ENCODE measurements at regions not wholly inside any gene's neighbourhood (a gene's known extent, or its start where the extent isn't known, plus 50 kb on each side); places are given as distances from the start of the nearest gene placed in this dataset.
"Not testable (repeated sequence)": the region's sequence is repeated elsewhere in the genome, so short reads cannot be mapped to it uniquely, and the experiment has no call there.

- no peak for DNase-seq (ENCODE audit: low spot score)
Observed at GRCh38 chr9:1554081-1555035, 460.8 kb upstream of the SMARCA2 start.

DNA sequence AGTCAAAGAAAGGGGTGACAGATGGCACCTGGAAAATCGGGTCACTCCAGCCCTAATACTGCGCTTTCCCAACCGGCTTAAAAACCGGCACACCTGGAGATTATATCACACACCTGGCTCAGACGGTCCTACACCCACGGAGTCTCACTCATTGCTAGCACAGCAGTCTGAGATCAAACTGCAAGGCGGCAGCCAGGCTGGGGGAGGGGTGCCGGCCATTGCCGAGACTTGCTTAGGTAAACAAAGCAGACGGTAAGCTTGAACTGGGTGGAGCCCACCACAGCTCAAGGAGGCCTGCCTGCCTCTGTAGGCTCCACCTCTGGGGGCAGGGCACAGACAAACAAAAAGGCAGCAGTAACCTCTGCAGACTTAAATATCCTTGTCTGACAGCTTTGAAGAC, 456.5 kb upstream of the SMARCA2 start:
- not testable (repeated sequence) for DNase-seq (ENCODE audit: low spot score)

GRCh38 chr9:1575939-1576338, 439.2 kb upstream of the SMARCA2 start:
- DNase-seq (ENCODE audit: low spot score) = no peak

- DNase-seq (ENCODE audit: low spot score) = no peak
Observed at GRCh38 chr9:1580215-1580614, 434.9 kb upstream of the SMARCA2 start.

DNA sequence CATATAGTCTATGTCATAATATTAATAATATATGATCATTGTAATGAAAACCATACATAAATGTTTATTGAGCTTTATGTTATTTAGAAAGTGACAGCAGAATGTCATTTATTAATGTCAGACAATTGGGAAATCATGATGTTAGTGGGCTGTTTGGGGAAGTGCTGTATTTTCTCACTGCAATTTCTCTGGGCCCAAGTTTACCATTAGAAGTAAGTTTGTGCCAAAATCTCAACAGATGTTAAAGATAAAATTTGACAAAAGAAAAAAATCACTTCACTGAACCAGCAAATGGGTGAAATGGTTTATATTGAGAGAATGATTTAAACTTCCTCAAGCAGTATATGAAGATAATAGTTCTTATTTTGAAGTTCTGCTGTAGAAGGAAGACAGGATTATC, 433.2 kb upstream of the SMARCA2 start:
- DNase-seq (ENCODE audit: low spot score) = no peak

DNA sequence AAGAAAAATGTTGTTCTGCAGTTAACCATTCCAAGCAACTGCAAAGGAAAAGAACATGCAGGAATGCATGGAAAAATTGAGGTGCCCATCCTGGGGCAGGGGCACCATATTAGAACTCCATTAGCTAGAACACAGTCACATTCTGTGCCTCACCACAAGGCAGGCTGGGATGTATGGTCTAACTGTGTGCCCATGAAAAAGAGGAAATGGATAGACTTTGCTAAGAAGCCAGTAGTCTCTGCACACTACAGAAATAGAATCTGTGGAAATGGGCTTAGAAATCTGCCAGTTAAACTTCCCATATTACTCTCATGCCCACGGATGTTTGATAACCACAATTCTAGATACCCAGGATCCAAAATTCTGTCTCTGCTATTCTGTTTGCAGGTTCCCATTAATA, 423.8 kb upstream of the SMARCA2 start:
- no peak for DNase-seq (ENCODE audit: low spot score)

DNA sequence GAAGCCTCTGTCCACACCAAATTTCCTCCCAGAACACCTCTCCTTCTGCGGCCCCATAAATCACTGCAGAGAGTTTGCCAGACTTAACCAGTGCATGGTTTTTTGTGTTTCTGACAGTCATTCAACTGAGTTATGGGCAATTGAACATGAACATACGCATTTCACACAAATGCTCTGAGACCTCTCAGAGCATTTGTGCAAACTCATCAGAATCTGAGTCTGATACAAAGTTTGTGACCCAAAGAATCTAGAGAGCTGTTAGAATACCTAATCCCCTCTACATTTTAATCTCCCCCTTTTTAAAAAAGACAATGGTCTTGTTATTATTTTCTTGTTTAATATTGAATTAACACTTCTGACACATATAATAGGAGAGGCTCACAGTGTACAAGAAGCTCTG, 416.9 kb upstream of the SMARCA2 start:
- no peak for DNase-seq (ENCODE audit: low spot score)

GRCh38 chr9:1599961-1600360, 415.2 kb upstream of the SMARCA2 start:
- DNase-seq (ENCODE audit: low spot score) = no peak

GRCh38 chr9:1604942-1605560, 410.1 kb upstream of the SMARCA2 start:
- no peak for DNase-seq (ENCODE audit: low spot score)

DNA sequence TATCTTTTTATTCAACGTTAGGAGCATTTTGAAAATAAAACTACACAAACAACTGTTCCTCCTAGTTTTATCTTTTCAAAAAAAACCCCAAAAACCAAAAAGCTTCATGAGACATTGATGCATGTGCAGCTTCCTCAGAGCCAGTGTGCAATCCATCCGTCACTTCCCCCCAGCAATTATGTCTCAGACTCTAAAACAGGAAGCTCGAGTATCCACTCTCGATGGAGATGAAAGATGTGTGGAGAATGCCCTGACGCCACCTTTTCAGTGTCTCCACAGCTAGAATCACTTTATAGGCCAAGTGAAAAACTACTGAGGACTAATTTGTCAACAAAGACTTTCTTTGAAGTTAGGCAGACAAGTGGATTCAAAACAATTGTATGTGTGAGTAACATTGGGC, 408.9 kb upstream of the SMARCA2 start:
- no peak for DNase-seq (ENCODE audit: low spot score)

DNA sequence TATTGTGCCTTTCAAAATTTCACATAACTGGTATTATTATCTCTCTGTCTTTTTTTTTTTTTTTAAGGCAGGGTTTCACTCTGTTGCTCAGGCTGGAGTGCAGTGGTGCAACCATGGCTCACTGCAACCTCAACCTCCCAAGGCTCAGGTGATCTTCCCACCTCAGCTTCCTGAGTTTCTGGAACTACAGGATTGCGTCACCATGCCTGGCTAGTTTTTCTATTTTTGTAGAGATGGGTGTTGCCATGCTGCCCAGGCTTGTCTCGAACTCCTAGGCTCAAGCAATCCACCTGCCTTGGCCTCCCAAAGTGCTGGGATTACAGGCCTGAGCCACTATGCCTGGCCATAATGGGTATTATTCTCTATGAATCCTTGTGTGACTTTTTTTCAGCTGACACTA, 402.3 kb upstream of the SMARCA2 start:
- no peak for DNase-seq (ENCODE audit: low spot score)

DNA sequence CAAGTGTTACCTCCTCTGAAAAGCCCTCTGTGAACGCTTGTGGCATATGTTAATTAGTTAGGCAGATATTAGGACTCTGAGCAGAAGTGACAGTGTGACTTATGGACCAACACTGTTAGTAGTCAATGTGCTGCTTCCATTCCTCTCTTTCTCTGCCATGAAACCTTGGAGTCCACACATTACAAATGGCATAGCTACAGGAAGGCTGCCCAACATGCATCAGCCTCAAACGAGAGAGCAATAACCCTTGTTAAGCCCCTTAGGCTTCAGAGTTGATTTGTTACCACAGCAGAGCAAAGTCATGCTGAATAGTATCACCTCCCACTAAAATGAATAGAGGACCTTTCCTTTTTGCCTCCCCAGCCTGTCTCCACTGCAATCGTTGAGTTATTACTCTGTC, 397.7 kb upstream of the SMARCA2 start:
- no peak for DNase-seq (ENCODE audit: low spot score)

GRCh38 chr9:1619915-1620710, 395.0 kb upstream of the SMARCA2 start:
- no peak for DNase-seq (ENCODE audit: low spot score)

- DNase-seq (ENCODE audit: low spot score) = no peak
Observed at GRCh38 chr9:1637401-1637800, 377.7 kb upstream of the SMARCA2 start.

DNA sequence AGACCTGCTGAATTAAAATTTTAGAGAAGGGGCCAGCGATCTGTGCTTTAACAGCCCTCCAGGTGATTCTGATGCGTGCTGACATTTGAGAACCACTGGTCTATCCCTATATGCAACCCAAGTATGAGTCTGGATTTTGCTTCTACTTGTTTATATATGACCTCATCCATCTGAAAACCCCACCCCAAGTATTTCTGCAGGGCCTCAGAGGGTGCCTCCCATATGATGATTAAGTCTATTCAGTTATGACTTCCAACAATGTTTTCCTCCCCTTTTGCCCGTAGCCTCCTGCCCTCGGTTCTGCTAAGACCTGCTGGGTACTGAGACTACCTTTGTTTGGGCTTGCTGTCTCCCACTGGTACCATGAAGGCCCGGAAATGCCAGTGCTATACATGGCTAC, 376.0 kb upstream of the SMARCA2 start:
- DNase-seq (ENCODE audit: low spot score) = no peak

DNA sequence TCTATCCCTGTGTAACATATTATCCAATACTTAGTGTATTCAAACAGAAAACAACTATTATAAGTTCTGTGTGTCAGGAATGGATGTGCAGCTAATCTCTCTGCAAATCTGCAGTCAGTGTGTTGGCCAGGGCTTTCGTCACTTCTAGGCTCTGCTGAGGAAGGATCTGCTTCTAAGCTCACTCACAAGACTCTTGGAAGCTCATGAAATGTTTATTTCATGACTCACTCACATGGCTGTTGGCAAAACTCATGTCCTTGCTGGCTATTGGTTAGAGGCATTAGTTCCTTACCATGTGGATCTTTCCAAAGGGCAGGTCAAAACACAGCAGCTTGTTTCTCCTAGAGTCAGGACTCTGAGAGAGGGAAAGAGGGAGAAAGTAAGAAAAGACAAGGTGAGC, 367.4 kb upstream of the SMARCA2 start:
- no peak for DNase-seq (ENCODE audit: low spot score)

DNA sequence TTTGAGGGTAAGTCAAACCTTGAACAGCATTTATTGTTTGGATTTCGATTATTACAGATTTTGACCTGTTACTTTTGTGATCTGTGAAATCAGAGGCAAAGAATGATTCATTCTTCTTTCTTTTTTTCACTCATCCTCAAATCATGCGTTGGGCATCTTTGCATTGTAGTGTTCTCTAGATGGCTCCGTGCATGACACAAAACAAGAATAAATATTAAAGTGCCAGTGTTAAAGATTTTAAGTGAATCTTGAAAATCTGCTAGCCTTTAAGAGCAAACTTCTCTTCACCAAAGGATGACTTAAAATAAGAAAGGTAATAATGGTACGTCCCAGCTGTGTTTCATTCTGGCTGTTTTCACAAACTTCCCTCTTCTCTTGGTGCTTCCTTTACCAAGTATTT, 361.9 kb upstream of the SMARCA2 start:
- no peak for DNase-seq (ENCODE audit: low spot score)

GRCh38 chr9:1658661-1659362, 356.3 kb upstream of the SMARCA2 start:
- no peak for DNase-seq (ENCODE audit: low spot score)

GRCh38 chr9:1659363-1659690, 355.8 kb upstream of the SMARCA2 start:
- DNase-seq (ENCODE audit: low spot score) = no peak

DNA sequence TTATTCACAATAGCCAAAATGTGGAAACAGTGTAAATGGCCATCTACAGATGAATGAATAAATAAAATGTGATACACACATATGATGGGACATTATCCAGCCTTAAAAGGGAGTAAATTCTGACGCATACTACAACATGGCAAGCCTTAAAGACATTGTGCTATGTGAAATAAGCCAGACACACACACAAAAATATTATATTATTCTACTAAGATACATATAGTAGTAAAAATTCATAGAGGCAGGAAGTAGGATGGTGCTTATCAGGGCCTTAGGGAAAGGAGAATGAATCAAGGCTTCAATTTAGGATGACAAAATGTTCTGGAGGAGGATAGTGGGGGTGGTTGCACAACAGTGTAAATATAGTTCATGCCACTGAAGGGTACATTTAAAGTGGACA, 346.7 kb upstream of the SMARCA2 start:
- no peak for DNase-seq (ENCODE audit: low spot score)

DNA sequence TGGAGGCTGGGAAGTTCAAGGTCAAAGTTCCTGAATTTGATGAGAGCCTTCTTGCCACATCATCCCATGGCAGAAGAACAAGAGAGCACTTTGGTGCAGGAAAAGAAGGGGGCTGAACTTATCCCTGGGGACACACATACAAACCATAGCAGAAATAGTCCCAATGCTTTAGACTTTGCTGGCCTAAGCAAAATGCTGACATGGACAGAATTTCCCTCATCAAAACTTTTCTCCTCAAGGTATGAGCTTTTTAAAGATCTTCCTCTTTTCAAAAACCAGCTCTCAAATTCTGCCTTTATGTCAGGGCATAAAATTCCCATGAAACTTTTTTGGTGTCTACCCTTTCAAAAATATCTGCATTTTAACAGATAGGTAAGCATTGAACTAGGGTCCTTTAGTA, 341.8 kb upstream of the SMARCA2 start:
- DNase-seq (ENCODE audit: low spot score) = no peak

- no peak for DNase-seq (ENCODE audit: low spot score)
Observed at GRCh38 chr9:1676771-1677170, 338.4 kb upstream of the SMARCA2 start.
